ENCODE measurements at regions not wholly inside any gene's neighbourhood (a gene's known extent, or its start where the extent isn't known, plus 50 kb on each side); places are given as distances from the start of the nearest gene placed in this dataset.

DNA sequence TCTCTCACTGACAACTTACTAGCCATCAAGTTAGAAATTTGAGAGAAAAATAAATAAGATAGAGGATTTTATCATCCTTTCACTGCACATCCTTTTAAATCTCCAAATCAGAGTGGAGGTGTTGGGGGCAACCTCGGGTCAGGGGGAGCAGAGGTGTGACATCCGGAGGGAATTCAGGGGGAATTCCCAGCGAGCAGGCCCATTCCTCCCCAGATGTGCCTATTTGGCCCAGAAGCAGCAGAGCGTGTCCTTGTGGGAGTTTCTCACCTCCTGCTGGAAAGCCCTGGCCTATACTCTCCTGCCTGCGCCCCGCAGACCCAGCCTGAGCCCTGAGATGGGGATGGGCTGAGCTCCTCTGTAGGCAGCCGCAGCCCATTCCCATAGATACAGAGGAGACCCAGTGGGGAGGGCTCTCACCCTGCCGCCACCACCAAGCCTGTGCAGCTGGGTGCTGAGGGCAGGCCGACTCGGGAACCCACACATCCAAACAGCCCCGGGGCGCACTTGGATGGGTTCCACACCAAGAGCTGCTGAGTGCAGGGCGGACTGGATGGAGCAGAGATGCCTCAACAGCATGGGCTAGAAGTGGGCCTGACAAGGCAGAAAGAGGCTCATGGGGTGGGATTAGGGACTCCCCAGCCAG lies 124.5 kb downstream of the CXCL12 start:
- peak; percentile 52 for ATAC-seq
- TF ChIP-seq TCF4 (CRISPR knock-in tag; IDR thresholded peaks at IDR 0.05; ENCODE audit: borderline replicate concordance) (no peak), TOX (CRISPR knock-in tag; IDR thresholded peaks at IDR 0.05; ENCODE audit: borderline replicate concordance) (no peak), CSRNP3 (CRISPR knock-in tag; IDR thresholded peaks at IDR 0.05) (no peak), PPARA (CRISPR knock-in tag; IDR thresholded peaks at IDR 0.05; ENCODE audit: borderline replicate concordance) (no peak), POU6F1 (CRISPR knock-in tag; IDR thresholded peaks at IDR 0.05; ENCODE audit: borderline replicate concordance, low read depth) (no peak), ZFP30 (CRISPR knock-in tag; IDR thresholded peaks at IDR 0.05) (no peak), SNAI2 (CRISPR knock-in tag; IDR thresholded peaks at IDR 0.05) (no peak)
- TF ChIP-seq, protein P1, sequence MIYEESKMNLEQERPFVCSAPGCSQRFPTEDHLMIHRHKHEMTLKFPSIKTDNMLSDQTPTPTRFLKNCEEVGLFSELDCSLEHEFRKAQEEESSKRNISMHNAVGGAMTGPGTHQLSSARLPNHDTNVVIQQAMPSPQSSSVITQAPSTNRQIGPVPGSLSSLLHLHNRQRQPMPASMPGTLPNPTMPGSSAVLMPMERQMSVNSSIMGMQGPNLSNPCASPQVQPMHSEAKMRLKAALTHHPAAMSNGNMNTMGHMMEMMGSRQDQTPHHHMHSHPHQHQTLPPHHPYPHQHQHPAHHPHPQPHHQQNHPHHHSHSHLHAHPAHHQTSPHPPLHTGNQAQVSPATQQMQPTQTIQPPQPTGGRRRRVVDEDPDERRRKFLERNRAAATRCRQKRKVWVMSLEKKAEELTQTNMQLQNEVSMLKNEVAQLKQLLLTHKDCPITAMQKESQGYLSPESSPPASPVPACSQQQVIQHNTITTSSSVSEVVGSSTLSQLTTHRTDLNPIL (CRISPR knock-in tag; IDR thresholded peaks at IDR 0.05; ENCODE audit: low read depth): no peak

- TF ChIP-seq BACH2 (CRISPR knock-in tag; IDR thresholded peaks at IDR 0.05; ENCODE audit: borderline replicate concordance) (no peak), CSRNP3 (CRISPR knock-in tag; IDR thresholded peaks at IDR 0.05) (no peak), SNAI2 (CRISPR knock-in tag; IDR thresholded peaks at IDR 0.05) (no peak), ZFP30 (CRISPR knock-in tag; IDR thresholded peaks at IDR 0.05) (no peak), OSR1 (CRISPR knock-in tag; IDR thresholded peaks at IDR 0.05) (no peak), ZNF565 (CRISPR knock-in tag; conservative IDR thresholded peaks at IDR 0.05; ENCODE audit: low read depth) (no peak), TOX (CRISPR knock-in tag; IDR thresholded peaks at IDR 0.05; ENCODE audit: borderline replicate concordance) (no peak), RARB (CRISPR knock-in tag; IDR thresholded peaks at IDR 0.05) (no peak), ZC3H10 (CRISPR knock-in tag; IDR thresholded peaks at IDR 0.05) (no peak), ISL1 (CRISPR knock-in tag; IDR thresholded peaks at IDR 0.05) (no peak)
- no peak for ATAC-seq
These were observed 125.6 kb downstream of the CXCL12 start for GRCh38 chr10:44259090-44259874.

DNA sequence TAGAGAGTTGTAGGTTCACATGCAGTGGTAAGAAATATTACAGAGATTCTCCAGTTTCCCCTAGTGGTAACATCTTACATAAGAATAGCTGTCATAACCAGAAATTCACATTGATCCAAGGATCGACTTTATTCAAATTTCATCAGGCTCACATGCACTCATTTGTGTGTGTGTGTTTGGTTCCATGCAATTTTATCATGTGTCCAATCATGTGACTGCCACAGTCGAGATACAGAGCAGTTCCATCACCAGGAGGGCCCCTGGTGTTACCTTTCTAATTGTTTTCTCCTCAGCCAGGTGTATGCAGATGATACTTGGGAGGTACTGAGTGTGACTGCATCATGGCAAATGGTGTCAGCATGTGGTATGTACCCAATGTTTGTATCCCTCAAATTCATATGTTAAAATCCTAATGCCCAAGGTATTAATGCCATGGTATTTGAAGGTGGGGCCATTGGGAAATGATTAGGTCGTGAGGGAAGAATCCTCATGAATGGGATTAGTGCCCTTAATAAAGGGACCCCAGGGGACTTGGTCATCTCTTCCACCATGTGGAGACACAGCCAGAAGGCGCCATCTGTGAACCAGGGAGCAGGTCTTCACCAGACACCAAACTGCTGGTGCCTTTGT lies 126.3 kb downstream of the CXCL12 start:
- ATAC-seq: no peak
- TF ChIP-seq ZNF8 (CRISPR knock-in tag; IDR thresholded peaks at IDR 0.05) (no peak), POU6F1 (CRISPR knock-in tag; IDR thresholded peaks at IDR 0.05; ENCODE audit: borderline replicate concordance, low read depth) (no peak), TSHZ2 (CRISPR knock-in tag; IDR thresholded peaks at IDR 0.05) (no peak), ZFP30 (CRISPR knock-in tag; IDR thresholded peaks at IDR 0.05) (no peak), SNAI2 (CRISPR knock-in tag; IDR thresholded peaks at IDR 0.05) (no peak), BACH2 (CRISPR knock-in tag; IDR thresholded peaks at IDR 0.05; ENCODE audit: borderline replicate concordance) (no peak), TCF4 (CRISPR knock-in tag; IDR thresholded peaks at IDR 0.05; ENCODE audit: borderline replicate concordance) (no peak), ZC3H10 (CRISPR knock-in tag; IDR thresholded peaks at IDR 0.05) (no peak), ARNTL (CRISPR knock-in tag; IDR thresholded peaks at IDR 0.05; ENCODE audit: borderline replicate concordance, low read depth) (no peak), ESRRG (CRISPR knock-in tag; IDR thresholded peaks at IDR 0.05) (no peak), ISL1 (CRISPR knock-in tag; IDR thresholded peaks at IDR 0.05) (no peak), PPARA (CRISPR knock-in tag; IDR thresholded peaks at IDR 0.05; ENCODE audit: borderline replicate concordance) (no peak)
- TF ChIP-seq, protein P1 (CRISPR knock-in tag; IDR thresholded peaks at IDR 0.05; ENCODE audit: low read depth): no peak

Data from SK-N-SH treated with all-trans-retinoic acid at 6 μM for 48 hours (cell line).